ENCODE measurements at regions not wholly inside any gene's neighbourhood (a gene's known extent, or its start where the extent isn't known, plus 50 kb on each side); places are given as distances from the start of the nearest gene placed in this dataset.

DNA sequence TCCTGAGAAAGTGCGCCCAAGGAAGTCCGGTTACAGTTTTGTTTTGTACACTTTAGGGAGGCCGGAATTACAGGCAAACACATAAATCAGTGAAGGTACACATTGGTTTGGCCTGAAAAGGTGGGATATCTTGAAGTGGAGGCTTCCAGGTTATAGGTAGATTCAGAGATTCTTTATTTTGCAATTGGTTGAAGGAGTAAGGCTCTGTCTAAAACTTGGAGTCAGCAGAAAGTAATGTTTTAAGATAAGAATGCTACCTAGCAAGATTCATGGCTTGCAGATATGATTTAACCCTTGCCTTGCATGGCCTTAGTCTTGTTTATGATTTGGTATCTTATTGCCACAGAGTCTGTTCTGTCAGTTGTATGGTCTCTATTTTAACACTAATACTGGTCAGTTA, 165.9 kb upstream of the NDUFV2 start:
- no peak overlapping the region for H3K4me3 ChIP-seq (ENCODE audit: low read depth, low read length)

GRCh38 chr18:8937160-8938094, 165.1 kb upstream of the NDUFV2 start:
- no peak for TF ChIP-seq CTCF (IDR thresholded peaks at IDR 0.05; ENCODE audit: insufficient read depth, low read length, poor library complexity, severe bottlenecking)
- Histone ChIP-seq H3K27me3 (ENCODE audit: control insufficient read depth, insufficient read depth, low read length) (no peaks in the 10 kb centered on the region), H3K4me3 (ENCODE audit: low read depth, low read length) (no peak overlapping the region), H3K36me3 (ENCODE audit: control insufficient read depth, insufficient read depth, low read length) (no peaks in the 10 kb centered on the region)
- no peak for DNase-seq (ENCODE audit: low read depth)

More for the DNA sequence above, 165.9 kb upstream of the NDUFV2 start:
- TF ChIP-seq CTCF (IDR thresholded peaks at IDR 0.05; ENCODE audit: insufficient read depth, low read length, poor library complexity, severe bottlenecking): no peak
- H3K27me3 ChIP-seq (ENCODE audit: control insufficient read depth, insufficient read depth, low read length): no peaks in the 10 kb centered on the region
- no peaks in the 10 kb centered on the region for H3K36me3 ChIP-seq (ENCODE audit: control insufficient read depth, insufficient read depth, low read length)
- no peak for DNase-seq (ENCODE audit: low read depth)

DNA sequence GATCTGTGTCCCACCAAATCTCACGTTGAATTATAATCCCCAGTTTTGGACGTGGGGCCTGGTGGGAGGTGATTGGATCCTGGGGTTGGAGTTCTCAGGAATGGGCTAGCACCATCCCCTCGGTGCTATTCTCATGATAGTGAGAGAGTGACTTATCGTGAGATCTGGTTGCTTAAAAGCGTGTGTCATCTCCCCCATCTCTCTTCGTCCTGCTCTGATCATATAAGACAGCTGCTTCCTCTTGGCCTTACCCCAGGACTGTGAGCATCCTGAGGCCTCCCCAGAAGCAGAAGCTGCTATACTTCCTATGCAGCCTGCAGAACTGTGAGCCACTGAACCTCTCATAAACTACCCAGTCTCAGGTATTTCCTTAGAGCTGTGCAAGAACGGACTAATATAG, 163.7 kb upstream of the NDUFV2 start:
- no peak for TF ChIP-seq CTCF (IDR thresholded peaks at IDR 0.05; ENCODE audit: insufficient read depth, low read length, poor library complexity, severe bottlenecking)
- no peaks in the 10 kb centered on the region for H3K27me3 ChIP-seq (ENCODE audit: control insufficient read depth, insufficient read depth, low read length)
- H3K4me3 ChIP-seq (ENCODE audit: low read depth, low read length): no peak overlapping the region
- no peak for DNase-seq (ENCODE audit: low read depth)
- H3K36me3 ChIP-seq (ENCODE audit: control insufficient read depth, insufficient read depth, low read length): no peaks in the 10 kb centered on the region

GRCh38 chr18:8942021-8942908, 160.2 kb upstream of the NDUFV2 start:
- Histone ChIP-seq H3K4me3 (ENCODE audit: low read depth, low read length) (no peak overlapping the region), H3K27me3 (ENCODE audit: control insufficient read depth, insufficient read depth, low read length) (no peaks in the 10 kb centered on the region), H3K36me3 (ENCODE audit: control insufficient read depth, insufficient read depth, low read length) (no peaks in the 10 kb centered on the region)
- DNase-seq (ENCODE audit: low read depth): no peak
- no peak for TF ChIP-seq CTCF (IDR thresholded peaks at IDR 0.05; ENCODE audit: insufficient read depth, low read length, poor library complexity, severe bottlenecking)

DNA sequence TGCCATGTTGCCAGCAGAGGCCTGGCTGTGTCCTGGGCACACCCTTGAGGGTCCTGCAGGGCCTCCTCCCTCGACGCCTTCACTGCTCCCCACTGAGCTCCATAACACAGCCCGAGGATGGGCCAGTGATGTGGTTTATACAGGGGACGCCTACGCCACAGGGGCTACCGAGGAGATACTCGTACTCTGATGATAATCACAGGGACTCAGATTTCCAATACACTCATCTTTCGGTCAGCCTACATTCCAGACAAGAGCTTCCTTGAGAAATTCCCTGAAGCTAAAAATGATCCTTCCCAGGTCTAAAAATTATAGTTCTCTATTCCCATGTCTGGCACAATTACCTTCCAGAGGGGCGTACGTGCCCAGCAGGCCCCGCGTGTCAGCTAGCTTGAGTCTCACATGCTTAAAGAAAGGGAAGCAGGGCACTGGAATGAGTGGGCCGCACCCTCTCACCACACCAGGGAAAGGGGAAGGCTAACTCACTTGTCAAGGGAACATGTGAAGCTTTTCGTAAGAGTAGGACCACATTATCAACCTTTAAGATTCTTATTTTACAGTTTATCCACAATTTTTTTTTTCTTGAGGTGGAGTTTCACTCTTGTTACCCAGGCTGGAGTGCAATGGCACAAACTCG, 159.5 kb upstream of the NDUFV2 start:
- no peaks in the 10 kb centered on the region for H3K27me3 ChIP-seq (ENCODE audit: control insufficient read depth, insufficient read depth, low read length)
- H3K4me3 ChIP-seq (ENCODE audit: low read depth, low read length): no peak overlapping the region
- no peak for TF ChIP-seq CTCF (IDR thresholded peaks at IDR 0.05; ENCODE audit: insufficient read depth, low read length, poor library complexity, severe bottlenecking)
- no peaks in the 10 kb centered on the region for H3K36me3 ChIP-seq (ENCODE audit: control insufficient read depth, insufficient read depth, low read length)
- DNase-seq (ENCODE audit: low read depth): no peak

All from kidney epithelial cell (primary cell).